ENCODE measurements at regions not wholly inside any gene's neighbourhood (a gene's known extent, or its start where the extent isn't known, plus 50 kb on each side); places are given as distances from the start of the nearest gene placed in this dataset.
"Not testable (repeated sequence)": the region's sequence is repeated elsewhere in the genome, so short reads cannot be mapped to it uniquely, and the experiment has no call there.

GRCh38 chr2:63716146-63716545 lies 125.5 kb upstream of the UGP2 start:
- H3K36me3 Mint-ChIP-seq (ENCODE audit: low read depth, unreplicated experiment): peaks cover 2% of the 10 kb centered on the region
- TF ChIP-seq CTCF (IDR thresholded peaks at IDR 0.05; ENCODE audit: unreplicated experiment): no peak
- peaks cover 3% of the 10 kb centered on the region for H3K4me1 Mint-ChIP-seq (ENCODE audit: unreplicated experiment)

GRCh38 chr2:63719052-63719451 lies 122.6 kb upstream of the UGP2 start:
- H3K9me3 Mint-ChIP-seq (ENCODE audit: unreplicated experiment): no peaks in the 10 kb centered on the region
- TF ChIP-seq CTCF (IDR thresholded peaks at IDR 0.05; ENCODE audit: unreplicated experiment): no peak
- peaks cover 3% of the 10 kb centered on the region for H3K4me1 Mint-ChIP-seq (ENCODE audit: unreplicated experiment)
- H3K27ac Mint-ChIP-seq (ENCODE audit: unreplicated experiment): no peak overlapping the region
- DNase-seq (ENCODE audit: low spot score): no peak
- H3K27me3 Mint-ChIP-seq (ENCODE audit: unreplicated experiment): peaks cover 3% of the 10 kb centered on the region
- no peak overlapping the region for H3K4me3 Mint-ChIP-seq (ENCODE audit: unreplicated experiment)
- peaks cover 3% of the 10 kb centered on the region for H3K36me3 Mint-ChIP-seq (ENCODE audit: low read depth, unreplicated experiment)

More at GRCh38 chr2:63716146-63716545, 125.5 kb upstream of the UGP2 start:
- no peak overlapping the region for H3K27ac Mint-ChIP-seq (ENCODE audit: unreplicated experiment)
- no peaks in the 10 kb centered on the region for H3K9me3 Mint-ChIP-seq (ENCODE audit: unreplicated experiment)
- no peak overlapping the region for H3K4me3 Mint-ChIP-seq (ENCODE audit: unreplicated experiment)
- peaks cover 3% of the 10 kb centered on the region for H3K27me3 Mint-ChIP-seq (ENCODE audit: unreplicated experiment)
- no peak for DNase-seq (ENCODE audit: low spot score)

- H3K9me3 Mint-ChIP-seq (ENCODE audit: unreplicated experiment): no peaks in the 10 kb centered on the region
- H3K4me1 Mint-ChIP-seq (ENCODE audit: unreplicated experiment): no peaks in the 10 kb centered on the region
- H3K4me3 Mint-ChIP-seq (ENCODE audit: unreplicated experiment): no peak overlapping the region
- H3K36me3 Mint-ChIP-seq (ENCODE audit: low read depth, unreplicated experiment): peaks cover 3% of the 10 kb centered on the region
- no peak for DNase-seq (ENCODE audit: low spot score)
- peaks cover 3% of the 10 kb centered on the region for H3K27me3 Mint-ChIP-seq (ENCODE audit: unreplicated experiment)
- no peak overlapping the region for H3K27ac Mint-ChIP-seq (ENCODE audit: unreplicated experiment)
- TF ChIP-seq CTCF (IDR thresholded peaks at IDR 0.05; ENCODE audit: unreplicated experiment): no peak
Measured at GRCh38 chr2:63721082-63721424, 120.6 kb upstream of the UGP2 start.

GRCh38 chr2:63722284-63722683 lies 119.4 kb upstream of the UGP2 start:
- not testable (repeated sequence) for DNase-seq (ENCODE audit: low spot score); H3K27me3 Mint-ChIP-seq (ENCODE audit: unreplicated experiment); H3K4me3 Mint-ChIP-seq (ENCODE audit: unreplicated experiment); H3K9me3 Mint-ChIP-seq (ENCODE audit: unreplicated experiment); H3K36me3 Mint-ChIP-seq (ENCODE audit: low read depth, unreplicated experiment); H3K27ac Mint-ChIP-seq (ENCODE audit: unreplicated experiment); H3K4me1 Mint-ChIP-seq (ENCODE audit: unreplicated experiment)

GRCh38 chr2:63723709-63724108 lies 118.0 kb upstream of the UGP2 start:
- DNase-seq (ENCODE audit: low spot score): no peak
- H3K4me1 Mint-ChIP-seq (ENCODE audit: unreplicated experiment): no peaks in the 10 kb centered on the region
- H3K4me3 Mint-ChIP-seq (ENCODE audit: unreplicated experiment): no peak overlapping the region
- H3K27ac Mint-ChIP-seq (ENCODE audit: unreplicated experiment): no peak overlapping the region
- no peaks in the 10 kb centered on the region for H3K9me3 Mint-ChIP-seq (ENCODE audit: unreplicated experiment)
- TF ChIP-seq CTCF (IDR thresholded peaks at IDR 0.05; ENCODE audit: unreplicated experiment): no peak
- no peaks in the 10 kb centered on the region for H3K27me3 Mint-ChIP-seq (ENCODE audit: unreplicated experiment)
- peaks cover 3% of the 10 kb centered on the region for H3K36me3 Mint-ChIP-seq (ENCODE audit: low read depth, unreplicated experiment)

GRCh38 chr2:63725212-63725611 lies 116.5 kb upstream of the UGP2 start:
- not testable (repeated sequence) for H3K9me3 Mint-ChIP-seq (ENCODE audit: unreplicated experiment); H3K4me1 Mint-ChIP-seq (ENCODE audit: unreplicated experiment); H3K36me3 Mint-ChIP-seq (ENCODE audit: low read depth, unreplicated experiment); H3K4me3 Mint-ChIP-seq (ENCODE audit: unreplicated experiment); DNase-seq (ENCODE audit: low spot score); H3K27me3 Mint-ChIP-seq (ENCODE audit: unreplicated experiment); H3K27ac Mint-ChIP-seq (ENCODE audit: unreplicated experiment)

Measured in endothelial cell (in vitro differentiated cells).